ENCODE measurements at regions not wholly inside any gene's neighbourhood (a gene's known extent, or its start where the extent isn't known, plus 50 kb on each side); places are given as distances from the start of the nearest gene placed in this dataset.

DNA sequence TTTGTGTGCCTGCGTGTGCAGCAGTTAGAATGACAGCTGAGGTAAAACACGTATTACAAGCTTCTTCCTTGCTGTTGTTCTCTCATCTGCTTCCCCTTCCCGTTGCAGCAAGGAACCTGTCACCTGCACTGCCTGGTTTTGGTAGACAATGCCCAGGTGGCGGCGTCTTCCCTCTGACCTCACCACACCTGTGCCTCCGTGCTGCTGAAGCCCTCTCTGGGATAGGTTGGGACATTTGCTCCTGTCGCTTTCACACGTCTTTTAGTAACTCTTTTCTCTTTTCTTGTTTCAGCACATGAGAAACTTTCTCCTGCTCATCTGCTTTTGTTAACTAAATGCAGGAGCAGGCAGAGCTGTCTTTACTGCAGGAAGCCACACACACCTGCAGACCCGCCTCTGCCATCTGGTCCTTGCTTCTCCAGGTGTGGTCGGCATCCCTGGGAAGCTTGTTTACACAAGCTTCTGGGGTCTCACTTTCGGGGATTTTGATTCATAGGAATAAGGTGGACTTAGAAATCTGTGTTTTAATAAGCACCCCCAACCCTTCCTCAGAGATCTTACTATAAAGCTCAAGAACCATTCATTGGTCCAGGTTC lies 60.7 kb upstream of the EXOC6 start:
- Histone ChIP-seq H3K79me1 (ENCODE audit: low read depth, low read length) (no peaks in the 10 kb centered on the region), H3K18ac (ENCODE audit: extremely low read depth, low read length) (peak overlapping the region; percentile 19; the same call in 1 of the 2 replicates), H3K4ac (replicated peaks; ENCODE audit: insufficient read length, low read depth, low read length) (no peak overlapping the region), H4K91ac (replicated peaks; ENCODE audit: insufficient read length, low read length) (no peak overlapping the region), H2AFZ (ENCODE audit: low read length) (no peak overlapping the region), H3K27me3 (replicated peaks in 1 of 4; ENCODE audit: control insufficient read depth in 3 of 4, extremely low read depth in 1 of 4, insufficient read depth in 3 of 4, low read length in 3 of 4) (no peaks in the 10 kb centered on the region; a peak in 1 of 7 replicates), H3K23me2 (ENCODE audit: low read depth, low read length) (no peaks in the 10 kb centered on the region), H2BK120ac (replicated peaks; ENCODE audit: low read depth, low read length) (no peak overlapping the region), H3K56ac (replicated peaks; ENCODE audit: insufficient read length, low read depth, low read length) (no peak overlapping the region), H2BK15ac (ENCODE audit: low read length) (no peak overlapping the region), H3K4me1 (replicated peaks in 1 of 4; ENCODE audit: control insufficient read depth in 3 of 4, insufficient read depth in 4 of 4, low read length in 3 of 4) (peaks cover 0 to 13% (median 9%) of the 10 kb centered on the region in 4 experiments; a peak in 4 of 7 replicates), H3K9ac (replicated peaks in 1 of 4; ENCODE audit: extremely low read depth in 1 of 4, low read depth in 3 of 4, low read length in 3 of 4) (no peak overlapping the region), H2AK5ac (ENCODE audit: low read depth, low read length) (no peak overlapping the region), H2BK5ac (ENCODE audit: low read depth, low read length) (0 out of 2 replicates have a peak overlapping the region, but pooled peaks have one; percentile 10), H3K79me2 (ENCODE audit: control insufficient read depth in 1 of 2, insufficient read depth in 2 of 2, low read length in 2 of 2) (no peaks in the 10 kb centered on the region), H4K8ac (ENCODE audit: extremely low read depth, insufficient read depth, low read length) (no peak overlapping the region), H3K4me3 (ENCODE audit: extremely low read depth in 1 of 4, insufficient read depth in 2 of 4, low read depth in 3 of 4, low read length in 4 of 4) (no peak overlapping the region), H3K4me2 (ENCODE audit: insufficient read depth in 1 of 2, low read depth in 2 of 2, low read length in 2 of 2) (no peak overlapping the region), H2BK12ac (ENCODE audit: low read depth, low read length) (no peak overlapping the region), H3K27ac (ENCODE audit: low read depth, low read length) (no peak overlapping the region), H3K36me3 (ENCODE audit: control insufficient read depth in 2 of 4, insufficient read depth in 4 of 4, low read length in 3 of 4) (no peaks in the 10 kb centered on the region), H3K9me3 (ENCODE audit: insufficient read depth in 2 of 2, low read depth in 1 of 2, low read length in 1 of 2) (no peaks in the 10 kb centered on the region), H3K14ac (ENCODE audit: insufficient read length) (no peak overlapping the region), H3K23ac (ENCODE audit: insufficient read length) (no peak overlapping the region), H4K5ac (ENCODE audit: insufficient read length, low read depth, low read length) (no peak overlapping the region), H2BK20ac (ENCODE audit: low read length) (no peak overlapping the region), H4K20me1 (replicated peaks in 1 of 2; ENCODE audit: control insufficient read depth in 1 of 2, insufficient read depth in 2 of 2, low read length in 2 of 2) (no peaks in the 10 kb centered on the region)
- ChIA-PET POLR2A (ENCODE audit: partially characterized antibody) (no interaction called here), CTCF (ENCODE audit: partially characterized antibody) (interaction anchor here (0.5 to 1.5 kb wide), 7 partner anchors 10 to 346 kb away, joined by 3 to 4 read pairs (median 3); no protein-coding TSS in a partner anchor)
- no peak for DNase-seq (ENCODE audit: low read depth in 1 of 2, low spot score in 2 of 2)
- FAIRE-seq, result peak; percentile 13
- TF ChIP-seq EZH2 (IDR thresholded peaks at IDR 0.05; ENCODE audit: low read depth, low read length, severe bottlenecking), result no peak
- TF ChIP-seq SIN3A (conservative IDR thresholded peaks at IDR 0.05 in 1 of 2, IDR thresholded peaks at IDR 0.05 in 1 of 2; ENCODE audit: low read depth in 1 of 2, low read length in 2 of 2), result 0 out of 4 replicates have a peak, but pooled peaks of 1 of the 2 experiments have one; percentile 50
- TF ChIP-seq TCF12 (IDR thresholded peaks at IDR 0.05; ENCODE audit: low read depth, low read length), result 0 out of 2 replicates have a peak, but pooled peaks have one; percentile 65
- TF ChIP-seq JUND (IDR thresholded peaks at IDR 0.05; ENCODE audit: low read length), result 0 out of 2 replicates have a peak, but pooled peaks have one; percentile 17
- 63% methylated on average over 11 of the region's 11 CpGs; no CpG with 5 or more reads in 1 of the 2 experiments for WGBS, 2 experiments (ENCODE audit: extremely low coverage in 1 of 2, insufficient coverage in 1 of 2, insufficient read length in 1 of 2, insufficient replicate concordance in 2 of 2, low coverage in 1 of 2, low lambda C conversion rate in 2 of 2, missing lambda C conversion rate in 1 of 2)

Measured in H1 (cell line).